NCI-H2171 treated with DMSO at 0.1 percent for 48 hours (cell line): ENCODE measurements at regions not wholly inside any gene's neighbourhood (a gene's known extent, or its start where the extent isn't known, plus 50 kb on each side); places are given as distances from the start of the nearest gene placed in this dataset.

Experiments
- DNase-seq: peaks from one replicate; lab custom pipeline; 2025; lab: John Stamatoyannopoulos, UW

DNA sequence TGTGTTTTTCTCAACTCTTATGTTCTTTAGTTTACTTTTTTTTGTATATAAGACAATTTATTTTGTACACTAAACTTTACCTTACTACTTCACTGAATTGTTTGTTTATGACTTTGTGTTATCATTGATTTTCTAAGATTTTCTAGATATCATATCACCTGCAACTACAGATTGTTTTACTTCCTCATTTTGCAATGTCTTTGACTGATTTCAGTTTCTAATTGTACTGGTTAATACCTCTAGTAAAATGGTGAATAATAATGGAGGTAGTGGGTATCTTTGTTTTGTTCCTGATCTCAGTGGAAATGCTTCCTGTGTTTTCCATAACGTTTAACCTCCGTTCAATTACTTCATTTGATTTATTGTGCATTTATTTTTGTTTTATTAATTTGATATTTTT, 490.2 kb downstream of the TLL1 start:
- DNase-seq, result no peak

DNA sequence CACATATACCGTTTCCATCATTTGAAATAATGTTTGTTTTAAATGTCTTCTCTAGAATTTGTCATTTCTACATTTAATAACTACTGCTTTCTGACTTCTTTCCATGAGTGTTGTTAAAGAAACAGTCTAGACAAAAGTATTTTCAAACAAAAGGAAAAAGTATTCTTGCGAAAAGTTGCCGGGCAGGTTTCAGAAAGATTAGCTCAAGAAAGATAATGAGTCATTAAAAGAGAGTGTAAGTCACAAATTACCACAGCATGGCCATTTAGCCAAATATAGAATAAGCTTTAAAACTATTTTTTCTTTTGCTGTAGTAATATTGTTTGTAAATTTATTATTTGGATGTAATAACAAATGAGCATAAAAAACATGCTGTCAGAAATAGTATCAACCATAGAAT, 493.0 kb downstream of the TLL1 start:
- no peak for DNase-seq

DNA sequence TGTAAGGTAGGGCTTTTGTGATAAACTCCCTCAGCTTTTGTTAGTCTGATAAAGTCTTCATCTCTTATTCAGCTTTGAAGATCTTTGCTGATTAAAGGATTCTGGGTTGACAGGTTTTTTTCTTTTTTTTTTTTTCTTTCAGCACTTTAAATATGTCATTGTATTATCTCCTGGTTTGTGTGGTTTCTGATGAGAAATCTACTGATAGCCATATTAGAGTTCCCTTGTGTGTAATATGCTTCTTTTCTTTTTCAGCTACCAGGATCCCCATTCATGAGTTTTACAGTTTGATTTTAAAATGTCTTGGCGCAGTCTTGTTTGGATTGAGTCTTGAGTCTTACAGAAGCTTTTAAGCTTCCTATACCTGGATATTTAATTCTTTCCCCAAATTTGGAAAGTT, 504.5 kb downstream of the TLL1 start:
- DNase-seq, result no peak

DNA sequence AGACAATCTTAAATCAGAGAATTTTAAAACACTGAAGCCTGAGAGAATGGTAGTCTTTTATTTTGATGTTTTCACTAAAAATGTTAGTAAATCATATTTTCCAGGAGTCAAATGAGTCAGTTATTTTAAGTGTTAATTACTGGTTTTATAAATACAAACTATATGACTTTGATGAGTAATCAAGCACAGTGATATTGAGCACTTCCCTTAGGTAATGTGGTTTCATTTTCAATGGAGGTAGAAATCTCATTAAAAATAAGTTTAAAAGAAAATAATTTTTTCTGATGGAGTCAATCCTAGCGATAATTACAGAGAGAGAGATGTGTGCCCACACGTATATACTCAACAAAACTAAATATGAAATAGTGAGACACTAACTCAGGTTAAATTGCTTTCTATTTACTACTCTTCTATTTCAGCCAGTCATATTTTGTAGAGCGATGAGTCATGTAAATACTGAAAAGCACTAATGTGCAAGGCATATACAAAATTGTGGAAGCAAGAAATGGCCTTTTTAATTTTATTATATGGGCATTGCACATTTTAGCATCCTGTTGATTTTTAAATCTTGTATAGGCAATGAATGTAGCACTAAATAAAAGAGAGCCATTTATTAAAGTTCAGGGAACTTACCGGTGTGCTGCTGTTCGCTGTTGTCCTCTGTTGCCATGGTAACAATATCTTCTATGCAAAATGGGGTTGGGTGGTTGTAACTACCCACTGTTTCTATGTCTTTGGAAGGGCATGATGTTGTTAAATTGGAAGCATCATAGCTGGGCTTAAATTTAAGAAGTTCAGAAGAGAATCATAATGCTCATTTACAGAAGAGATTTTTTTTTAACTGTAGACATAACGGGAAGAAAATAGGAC, 513.7 kb downstream of the TLL1 start:
- DNase-seq, result no peak

DNA sequence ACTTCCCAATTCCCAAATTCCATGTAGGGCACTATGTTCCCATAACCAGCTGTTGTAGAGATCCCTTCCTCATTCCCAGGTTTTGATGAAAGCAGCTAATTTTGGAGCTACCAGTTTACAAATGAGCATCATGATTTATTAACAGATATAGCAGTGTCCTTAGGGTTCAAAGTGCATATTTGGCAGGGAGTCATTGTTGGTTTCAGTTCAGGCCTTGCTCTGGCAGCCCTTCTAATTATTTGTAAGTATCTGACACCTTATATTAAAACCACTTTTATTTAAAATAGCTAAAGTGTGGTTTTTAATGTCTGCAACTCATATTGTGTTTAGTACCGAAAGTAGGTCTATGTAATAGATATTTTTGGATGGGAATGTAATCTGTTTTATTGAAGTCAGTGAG, 518.5 kb downstream of the TLL1 start:
- DNase-seq, result no peak

DNA sequence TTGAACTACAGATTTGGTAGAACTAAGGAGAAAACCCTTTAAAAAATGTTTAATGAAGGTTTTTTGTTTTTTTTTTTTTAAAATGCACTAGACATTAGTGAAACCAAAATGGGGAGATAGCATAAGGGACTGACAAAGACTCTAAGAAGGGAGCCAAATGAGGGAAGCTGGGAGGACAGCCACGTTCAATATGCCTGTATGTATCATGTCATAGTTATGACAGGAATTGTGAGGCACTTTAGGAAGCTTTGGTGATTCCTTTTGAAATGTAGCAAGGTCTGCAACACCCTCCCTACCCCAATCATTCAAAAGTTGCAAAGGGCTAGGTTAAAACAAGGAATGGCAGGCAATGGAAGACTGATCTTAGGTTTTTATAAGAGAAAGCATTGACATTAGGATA, 526.0 kb downstream of the TLL1 start:
- no peak for DNase-seq

DNA sequence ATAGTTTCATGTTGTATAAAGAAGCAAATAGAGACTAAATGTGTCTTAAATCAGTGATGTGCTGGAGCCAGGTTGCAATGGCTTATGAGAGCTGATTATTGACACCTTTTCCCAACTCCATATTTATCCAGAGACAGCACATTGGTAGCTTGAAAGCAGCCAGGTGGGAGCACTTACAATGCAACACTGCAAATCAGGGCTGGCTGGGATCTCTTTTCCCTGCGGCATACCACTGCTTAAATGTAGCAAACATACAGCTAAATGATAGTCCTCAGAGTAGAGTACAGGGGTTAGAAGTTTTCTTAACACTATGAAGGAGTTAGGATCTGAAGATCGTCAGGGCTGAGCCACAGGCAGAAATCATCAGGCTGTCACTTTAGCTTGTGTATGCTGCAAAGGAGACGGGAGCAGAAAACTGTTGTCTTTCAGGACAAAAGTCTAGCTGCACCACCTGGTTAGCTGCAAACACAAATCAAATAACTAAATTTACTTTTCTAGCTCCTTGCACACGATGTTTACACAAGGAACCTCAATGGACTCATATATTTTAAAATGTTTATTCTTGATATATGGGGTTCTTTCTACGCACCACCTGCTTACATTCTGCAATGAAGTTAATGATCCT, 527.3 kb downstream of the TLL1 start:
- no peak for DNase-seq

DNA sequence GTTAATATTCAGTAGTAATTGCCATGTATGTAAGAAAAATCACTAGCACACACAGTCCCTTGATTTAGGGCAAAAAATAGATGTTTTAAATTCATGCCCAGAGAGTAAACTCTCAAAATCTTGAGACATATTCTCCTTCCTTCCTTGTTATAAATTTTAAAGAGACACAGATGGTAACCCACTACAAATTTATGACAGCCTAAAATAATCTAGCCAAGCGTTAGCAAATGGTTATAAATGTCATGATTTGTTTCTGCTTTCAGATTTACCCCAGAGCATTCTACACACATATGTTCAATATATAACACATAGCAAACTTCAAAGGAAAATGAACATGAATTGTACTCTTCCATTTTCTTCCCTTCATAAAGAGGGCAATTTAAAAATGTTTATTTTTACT, 540.3 kb downstream of the TLL1 start:
- no peak for DNase-seq

DNA sequence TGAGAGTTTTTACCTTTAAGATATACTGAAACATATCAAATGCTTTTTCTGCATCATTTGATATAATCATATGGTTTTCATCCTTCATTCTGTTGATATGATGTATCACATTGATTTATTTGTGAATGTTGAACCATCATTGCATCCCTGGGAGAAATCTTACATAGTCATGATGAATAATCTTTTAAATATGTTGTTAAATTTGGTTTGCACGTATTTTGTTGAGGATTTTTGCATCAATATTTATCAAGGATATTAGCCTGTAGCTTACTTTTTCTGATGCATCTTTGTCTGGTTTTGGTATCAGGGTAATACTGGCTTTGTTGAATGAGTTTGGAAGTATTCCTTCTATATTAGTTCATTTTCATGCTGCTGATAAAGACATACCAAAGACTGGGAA, 541.4 kb downstream of the TLL1 start:
- DNase-seq, result no peak

DNA sequence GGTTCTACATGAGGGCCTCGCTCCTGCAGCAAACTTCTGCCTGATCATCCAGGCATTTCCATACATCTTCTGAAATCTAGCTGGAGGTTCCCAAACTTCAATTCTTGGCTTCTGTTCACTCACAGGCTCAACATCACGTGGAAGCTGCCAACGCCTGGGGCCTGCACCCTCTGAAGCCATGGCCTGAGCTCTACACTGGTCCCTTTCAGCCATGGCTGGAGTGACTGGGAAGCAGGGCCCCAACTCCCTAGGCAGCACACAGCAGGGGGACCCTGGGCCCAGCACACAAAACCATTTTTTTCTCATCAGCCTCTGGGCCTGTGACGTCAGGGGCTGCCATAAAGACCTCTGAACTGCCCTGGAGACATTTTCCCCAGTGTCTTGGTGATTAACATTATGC, 542.7 kb downstream of the TLL1 start:
- DNase-seq, result no peak

DNA sequence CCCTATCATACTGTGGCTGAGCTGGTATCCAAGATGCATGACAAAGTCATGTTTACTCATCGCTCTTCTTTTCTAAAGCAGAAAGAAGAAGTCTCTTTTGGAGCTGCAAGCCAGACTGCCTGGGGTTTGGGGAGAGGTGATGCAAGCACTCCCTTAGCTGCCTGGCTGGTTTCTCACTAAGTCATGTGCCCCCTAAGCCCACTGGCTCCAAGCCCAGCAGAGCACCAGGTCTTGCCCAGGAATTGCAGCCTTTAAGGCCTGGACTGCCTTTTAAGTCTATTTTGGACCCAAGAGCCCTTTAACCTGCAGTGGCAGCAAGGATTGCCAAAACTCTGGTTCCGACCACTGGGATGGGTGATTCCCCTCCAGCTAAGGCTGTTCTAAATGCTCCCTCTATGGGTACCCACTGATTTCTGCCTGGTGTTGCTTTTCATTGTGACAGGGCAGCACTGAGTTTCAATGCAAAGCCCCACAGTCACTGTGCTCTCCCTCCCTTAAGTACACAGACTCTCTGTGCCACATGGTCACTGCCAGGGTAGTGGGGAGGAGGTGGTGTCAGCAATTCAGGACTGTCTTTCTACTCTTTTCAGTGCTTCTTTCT, 548.6 kb downstream of the TLL1 start:
- DNase-seq, result no peak

DNA sequence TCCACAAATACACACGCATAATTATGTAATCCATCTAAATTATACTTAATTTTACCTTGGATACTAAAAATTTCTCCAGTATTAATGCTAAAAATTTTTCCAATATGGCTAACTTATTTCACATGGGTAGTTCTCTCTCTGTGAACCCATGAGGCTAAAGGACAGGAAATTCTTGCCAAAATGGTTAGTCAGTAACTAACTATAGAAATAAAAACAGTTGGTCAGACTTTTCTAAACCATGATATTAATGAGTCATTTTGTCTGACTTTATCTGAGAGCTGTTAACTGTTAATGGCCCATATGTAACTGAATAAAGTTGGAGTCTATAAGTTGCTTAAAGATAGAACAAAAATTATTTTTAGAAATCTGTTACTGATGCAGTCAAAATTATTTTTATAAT, 549.4 kb downstream of the TLL1 start:
- DNase-seq, result no peak

DNA sequence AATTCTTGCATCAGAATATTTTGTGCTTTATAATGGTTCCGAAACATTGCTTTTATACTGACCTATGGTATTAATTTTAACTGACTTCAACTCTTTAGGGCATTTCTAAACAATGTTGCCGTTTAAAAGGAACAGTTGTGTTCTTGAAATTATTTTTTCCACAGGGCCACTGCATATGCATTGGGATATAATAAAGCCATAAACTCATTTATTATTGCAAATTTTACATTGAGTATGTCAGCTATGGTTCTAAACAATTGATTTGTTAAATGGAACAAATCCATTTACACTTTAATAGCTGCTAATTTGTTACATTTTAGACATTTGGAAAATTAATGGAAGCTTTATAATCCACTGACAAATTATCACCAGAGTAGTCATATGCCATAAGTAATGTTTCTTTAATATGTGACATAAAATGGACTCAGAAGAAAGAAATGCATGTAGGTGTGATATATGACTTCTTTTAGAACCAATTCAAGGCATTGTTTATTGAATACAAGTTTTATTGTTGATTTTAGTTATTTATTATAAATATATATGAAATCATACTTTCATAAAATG, 553.3 kb downstream of the TLL1 start:
- no peak for DNase-seq

DNA sequence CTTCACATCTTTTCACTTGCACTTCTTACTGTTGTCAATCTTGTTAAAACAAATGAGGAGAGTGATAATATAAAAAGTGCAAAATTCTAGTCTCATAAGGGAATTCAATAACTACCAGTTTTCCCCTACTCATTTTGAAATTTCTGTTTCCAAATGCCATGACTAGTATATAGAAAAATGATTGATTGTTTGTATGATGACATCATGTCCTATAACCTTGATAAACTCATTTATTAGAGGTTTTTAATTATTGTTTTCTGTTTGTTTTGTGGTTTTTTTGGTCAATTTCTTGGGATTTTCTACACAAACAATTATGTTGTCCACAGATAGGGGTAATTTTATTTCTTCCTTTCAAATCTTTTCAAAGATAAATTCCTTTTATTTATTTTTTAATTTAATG, 559.1 kb downstream of the TLL1 start:
- DNase-seq, result no peak

DNA sequence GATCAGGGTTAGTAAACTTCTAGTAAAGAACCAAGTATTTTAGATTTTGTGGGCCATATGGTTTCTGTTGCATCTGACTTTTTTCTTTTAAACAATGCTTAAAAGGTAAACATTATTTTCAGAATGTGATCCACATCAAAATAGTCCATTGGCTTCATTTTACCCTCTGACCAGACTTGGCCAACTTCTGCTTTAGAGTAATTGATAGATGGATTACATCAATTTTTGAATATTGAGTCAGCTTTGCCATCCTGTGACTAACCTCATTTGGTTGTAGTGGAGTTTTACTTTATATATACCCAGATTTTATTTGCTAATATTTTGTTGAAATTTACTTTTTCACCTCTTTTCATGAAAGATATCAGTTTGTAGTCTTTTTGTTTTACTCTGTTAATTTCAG, 559.8 kb downstream of the TLL1 start:
- DNase-seq, result no peak

DNA sequence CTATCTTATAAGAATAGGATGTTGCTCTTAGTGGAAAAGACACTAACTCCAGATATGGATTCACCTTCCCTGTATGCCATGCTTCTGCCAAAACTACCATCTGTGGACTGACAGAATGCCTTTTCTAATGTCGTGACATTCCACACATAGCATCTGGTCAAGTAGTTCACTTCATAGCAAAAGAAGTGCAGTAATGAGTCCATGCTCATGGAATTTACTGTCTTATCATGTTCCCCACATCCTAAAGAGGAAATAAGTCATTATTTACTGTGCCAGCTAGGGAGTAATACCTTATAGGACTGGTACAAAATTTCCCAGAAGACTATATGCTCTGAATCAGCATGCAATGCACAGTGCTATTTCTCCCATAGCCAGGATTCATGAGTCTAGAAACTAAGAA, 562.4 kb downstream of the TLL1 start:
- no peak for DNase-seq

DNA sequence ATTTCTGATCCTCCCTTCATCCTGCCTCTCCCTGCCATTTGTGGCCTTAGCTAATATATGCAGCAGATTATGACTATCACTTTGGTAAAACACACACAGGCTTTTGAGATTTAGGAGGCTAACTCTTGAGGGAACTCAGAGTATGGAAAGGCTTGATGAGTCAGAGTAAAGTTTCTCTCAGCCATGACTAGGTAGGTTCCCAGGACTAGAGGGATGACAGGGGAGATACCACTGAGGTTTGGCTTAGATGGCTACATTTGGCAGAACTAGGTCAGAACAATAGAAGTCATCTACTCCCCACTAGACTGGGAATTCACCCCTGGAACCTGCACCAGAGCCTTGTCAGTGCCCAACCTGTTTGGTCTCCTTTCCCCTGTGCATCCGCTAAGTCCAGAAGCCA, 585.7 kb downstream of the TLL1 start:
- no peak for DNase-seq

DNA sequence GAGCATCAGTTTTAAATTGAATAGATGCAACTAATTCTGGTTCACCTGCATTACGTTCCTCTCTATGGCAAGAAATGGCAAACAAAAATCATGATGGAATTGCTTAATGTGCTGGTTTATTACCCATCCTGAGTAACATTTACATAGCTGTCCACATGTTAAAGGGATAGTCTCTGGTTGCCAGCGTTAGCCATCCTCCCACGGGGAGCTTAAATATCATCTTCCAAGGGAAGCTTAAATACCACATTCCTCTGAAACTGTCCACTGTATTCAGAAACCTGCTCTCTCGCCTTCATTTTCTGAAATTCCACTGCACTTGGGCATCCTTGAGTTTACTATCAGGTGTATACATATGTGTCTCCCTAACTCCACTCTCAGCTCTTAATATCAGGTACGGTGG, 586.6 kb downstream of the TLL1 start:
- DNase-seq, result no peak

DNA sequence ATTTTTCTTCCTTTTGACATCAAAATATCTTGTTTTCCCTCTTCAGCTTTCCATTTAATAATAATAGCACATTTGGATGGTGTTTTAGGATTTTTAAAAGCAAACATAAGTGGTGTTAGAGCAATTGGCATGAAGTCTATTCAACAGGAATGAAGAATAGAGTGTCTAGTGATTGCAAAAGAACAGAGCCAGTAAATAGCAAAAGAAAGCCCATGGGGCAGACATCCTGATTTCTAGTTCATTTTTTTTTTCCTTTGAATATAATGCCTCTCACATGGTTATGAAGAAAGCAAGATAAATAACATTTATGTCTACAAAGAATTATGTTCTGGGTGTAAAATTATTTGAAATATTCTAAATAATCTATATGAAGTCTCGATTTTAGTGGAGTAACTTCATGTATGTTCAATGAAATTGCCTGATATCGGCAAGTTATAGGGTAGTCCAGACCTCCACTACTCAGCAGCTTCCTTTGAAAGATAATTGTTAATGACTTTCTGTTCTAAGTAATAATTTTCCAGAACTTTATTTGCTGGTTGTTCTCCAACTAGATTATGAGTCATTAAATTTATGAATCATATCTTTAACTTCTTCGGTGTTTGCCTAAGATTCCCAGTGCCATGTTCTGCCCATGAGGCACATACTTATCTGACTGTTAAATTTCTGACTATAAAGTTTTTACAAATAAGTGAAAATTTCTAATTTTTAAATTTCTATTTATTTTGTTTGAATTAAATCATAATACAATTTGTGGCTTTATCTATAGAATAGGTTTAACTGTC, 587.9 kb downstream of the TLL1 start:
- no peak for DNase-seq

DNA sequence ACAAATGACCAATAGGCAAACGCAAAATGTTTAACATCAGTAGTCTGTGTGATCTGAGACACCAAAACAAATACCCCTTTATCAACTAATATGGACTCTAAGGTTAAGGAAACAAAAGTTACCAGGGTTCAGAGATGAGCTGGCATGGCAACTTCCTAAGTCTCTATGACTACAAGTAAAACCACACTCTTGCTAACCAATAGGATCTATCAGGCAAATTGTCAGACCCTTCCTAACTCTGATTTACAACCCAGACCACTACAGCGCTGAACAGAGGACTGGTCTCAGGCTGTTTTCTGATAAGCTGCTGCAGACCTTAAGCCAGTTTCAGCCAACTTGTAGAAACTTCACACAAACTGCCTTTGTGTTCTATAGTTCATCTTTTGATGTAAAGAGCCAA, 608.0 kb downstream of the TLL1 start:
- no peak for DNase-seq

DNA sequence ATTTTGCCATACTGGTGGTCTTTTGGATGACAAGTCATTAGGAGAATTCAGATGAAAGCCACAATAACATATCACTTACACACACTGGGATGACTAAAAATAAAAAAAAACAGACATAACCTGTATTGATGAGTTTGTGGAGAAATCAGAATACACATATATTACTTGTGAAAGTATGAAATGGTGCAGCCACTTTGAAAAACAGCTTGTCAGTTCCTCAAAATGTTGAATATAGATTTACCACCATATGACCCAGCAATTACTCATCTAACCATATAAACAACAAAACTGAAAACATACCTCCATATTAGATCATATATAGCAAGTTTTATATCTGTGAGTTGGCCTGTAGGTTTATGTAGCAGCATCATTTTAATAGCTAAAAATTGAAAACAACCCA, 608.7 kb downstream of the TLL1 start:
- DNase-seq, result no peak

DNA sequence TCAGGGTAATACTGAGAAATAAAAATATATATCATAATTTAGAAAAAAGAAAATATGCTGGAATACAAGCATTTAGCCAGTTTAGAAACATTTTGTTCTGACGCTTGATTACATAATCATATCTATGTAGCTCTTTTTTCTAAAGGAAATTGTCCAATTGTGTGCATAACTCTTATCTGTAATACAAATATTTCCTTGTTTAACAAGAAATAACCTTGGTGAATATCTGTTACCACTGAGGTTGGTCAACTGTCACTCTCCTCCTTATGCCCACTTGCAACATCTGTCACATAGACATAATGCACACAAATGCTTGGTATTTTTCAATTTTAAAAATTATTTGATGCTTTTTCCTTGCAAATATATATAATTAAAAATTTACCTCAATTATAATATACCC, 609.7 kb downstream of the TLL1 start:
- no peak for DNase-seq
